ENCODE measurements at regions not wholly inside any gene's neighbourhood (a gene's known extent, or its start where the extent isn't known, plus 50 kb on each side); places are given as distances from the start of the nearest gene placed in this dataset.

DNA sequence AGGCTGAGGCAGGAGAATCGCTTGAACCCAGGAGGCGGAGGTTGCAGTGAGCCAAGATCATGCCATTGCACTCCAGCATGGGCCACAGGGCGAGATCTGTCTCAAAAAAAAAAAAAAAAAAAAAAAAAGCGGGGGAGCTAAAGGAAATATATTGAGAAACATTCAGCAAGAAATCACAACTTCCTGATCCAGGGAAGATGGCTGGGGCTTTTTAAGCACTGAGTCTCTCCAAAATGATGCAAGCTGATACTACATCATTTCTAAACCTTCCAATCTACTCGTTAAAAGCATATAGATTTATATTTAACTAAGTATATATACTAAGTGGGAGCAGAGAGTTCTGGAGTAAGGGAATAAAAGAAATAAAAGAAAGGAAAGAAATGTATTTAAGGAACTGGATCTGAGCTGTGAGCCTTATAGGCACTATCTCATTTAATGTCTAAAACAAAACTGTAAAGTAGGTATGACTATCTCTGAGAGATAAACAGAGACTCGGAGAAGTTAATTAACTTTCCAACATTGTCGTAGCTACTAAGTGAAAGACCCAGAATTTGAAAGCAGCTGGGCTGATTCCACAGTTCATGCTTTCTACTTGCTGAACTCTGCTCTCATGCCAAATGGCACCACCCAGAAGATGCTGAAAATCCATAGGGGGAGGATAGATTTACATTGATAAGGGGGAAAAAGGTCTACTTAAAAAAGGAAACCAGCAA is 215.0 kb upstream of the MARCKS start:
- DNase-seq (ENCODE audit: low read depth): no peak

DNA sequence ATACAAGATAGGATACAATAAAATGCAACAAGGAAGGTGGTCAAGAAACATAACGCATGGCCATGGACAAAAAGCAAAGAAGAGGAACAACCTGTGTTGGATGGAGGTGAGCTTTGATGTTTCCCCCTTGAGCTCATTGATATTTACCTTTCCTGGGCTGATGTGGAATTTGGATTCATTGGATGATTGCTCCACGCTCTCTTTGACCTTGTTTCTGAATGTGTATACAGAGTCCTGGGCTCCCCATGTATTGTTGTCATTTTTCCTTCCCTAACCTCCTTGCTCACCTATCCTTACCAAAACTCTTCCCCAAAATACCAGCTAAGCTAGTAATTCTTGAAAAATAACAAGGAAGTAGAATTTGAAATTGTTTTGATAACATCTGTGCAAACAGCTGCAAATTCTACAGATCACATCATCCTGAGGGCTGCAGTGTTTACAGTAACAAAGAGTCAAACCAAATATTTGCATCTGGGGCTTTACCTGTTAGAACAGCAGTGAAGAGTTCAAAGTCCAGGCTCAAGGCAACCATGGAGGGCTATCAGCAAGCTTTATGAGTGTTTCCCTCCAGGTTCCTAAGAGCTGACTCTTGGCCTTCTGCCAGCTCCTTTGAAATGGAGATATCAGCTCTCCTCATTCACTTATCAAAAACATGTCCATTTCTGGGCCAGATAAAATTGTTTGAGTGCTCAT is 214.3 kb upstream of the MARCKS start:
- no peak for DNase-seq (ENCODE audit: low read depth)

- DNase-seq (ENCODE audit: low read depth): no peak
Measured at GRCh38 chr6:113643407-113643770, 213.8 kb upstream of the MARCKS start.

- DNase-seq (ENCODE audit: low read depth): peak; percentile 96
Measured at GRCh38 chr6:113644861-113645575, 212.1 kb upstream of the MARCKS start.

DNA sequence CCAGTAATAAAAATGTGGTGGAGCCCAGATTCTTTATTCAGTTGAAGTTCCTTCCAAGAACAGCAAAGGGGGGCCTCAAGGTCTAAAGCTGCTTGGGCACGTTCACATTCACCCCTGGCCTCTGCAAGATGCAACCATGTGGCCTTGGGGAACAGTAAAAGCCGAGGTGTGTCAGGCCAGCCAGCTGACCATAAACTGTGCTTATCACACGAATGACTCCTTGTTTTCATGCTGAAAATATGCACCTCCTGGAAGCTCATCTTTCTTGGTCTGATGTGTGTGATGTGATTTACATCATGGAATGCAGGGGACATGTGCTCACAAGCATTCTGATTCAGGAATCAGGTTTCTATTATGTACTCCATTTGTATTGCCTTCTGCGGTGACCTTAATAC is 211.6 kb upstream of the MARCKS start:
- peak; percentile 46 for DNase-seq (ENCODE audit: low read depth)

- no peak for DNase-seq (ENCODE audit: low read depth)
Measured at GRCh38 chr6:113645986-113646385, 211.2 kb upstream of the MARCKS start.

DNA sequence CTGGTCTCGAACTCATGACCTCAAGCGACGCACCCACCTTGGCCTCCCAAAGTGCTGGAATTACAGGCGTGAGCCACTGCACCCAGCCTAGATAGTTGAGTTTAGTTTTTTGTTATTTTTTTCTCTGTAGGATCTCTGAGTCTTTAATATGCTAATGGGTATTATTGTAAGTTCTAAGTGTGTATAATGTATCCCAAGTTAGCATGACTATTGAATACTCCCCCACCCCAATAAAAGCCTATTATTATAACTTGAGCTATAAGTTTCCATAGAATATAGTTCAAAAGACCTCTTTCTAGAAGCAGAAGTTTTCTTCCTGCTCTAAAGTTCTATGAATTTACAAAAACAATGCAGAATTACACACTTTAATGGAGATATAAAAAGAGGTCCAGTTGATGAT is 210.4 kb upstream of the MARCKS start:
- DNase-seq (ENCODE audit: low read depth): no peak

GRCh38 chr6:113647143-113647889 is 209.8 kb upstream of the MARCKS start:
- no peak for DNase-seq (ENCODE audit: low read depth)

- no peak for DNase-seq (ENCODE audit: low read depth)
Measured at GRCh38 chr6:113648698-113649097, 208.4 kb upstream of the MARCKS start.

GRCh38 chr6:113649276-113649675 is 207.9 kb upstream of the MARCKS start:
- no peak for DNase-seq (ENCODE audit: low read depth)

DNA sequence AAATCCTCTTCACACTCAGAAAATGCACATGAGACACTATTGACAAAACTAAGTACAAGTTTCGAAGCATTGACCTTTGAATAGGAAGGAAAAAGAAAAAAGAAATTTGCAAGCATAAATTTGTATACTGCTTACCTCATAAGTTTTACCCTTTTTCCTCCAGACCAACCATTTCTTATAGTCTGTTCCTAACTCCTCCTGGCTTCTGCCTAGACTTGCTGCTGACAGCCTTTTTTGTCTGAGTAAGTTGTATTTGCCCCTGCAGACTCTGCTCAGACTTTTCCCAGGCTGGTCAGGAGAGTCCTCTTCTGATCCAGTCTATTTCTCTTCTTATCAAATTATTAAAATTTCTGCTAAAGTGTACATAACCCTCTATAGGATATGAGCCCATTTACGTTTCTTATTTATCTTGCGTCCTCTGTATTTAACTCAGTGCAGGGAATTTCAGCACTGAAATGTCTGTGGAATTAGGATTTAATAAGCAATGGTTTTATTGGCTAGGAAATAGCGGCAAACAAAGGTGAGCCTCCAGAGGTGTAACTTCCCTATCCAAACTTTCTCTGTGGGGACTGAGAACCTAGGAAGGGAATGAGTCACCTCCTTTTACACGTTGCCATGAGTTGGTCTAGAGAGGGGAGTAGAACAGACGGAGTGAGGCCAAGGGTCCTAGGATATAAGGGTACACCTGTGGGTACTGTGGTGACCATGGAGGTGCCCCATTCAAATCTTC is 207.1 kb upstream of the MARCKS start:
- DNase-seq (ENCODE audit: low read depth): no peak

GRCh38 chr6:113650610-113650979 is 206.6 kb upstream of the MARCKS start:
- DNase-seq (ENCODE audit: low read depth): no peak

- DNase-seq (ENCODE audit: low read depth): no peak
Measured at GRCh38 chr6:113651120-113651519, 206.0 kb upstream of the MARCKS start.

- no peak for DNase-seq (ENCODE audit: low read depth)
Measured at GRCh38 chr6:113651920-113652319, 205.2 kb upstream of the MARCKS start.

DNA sequence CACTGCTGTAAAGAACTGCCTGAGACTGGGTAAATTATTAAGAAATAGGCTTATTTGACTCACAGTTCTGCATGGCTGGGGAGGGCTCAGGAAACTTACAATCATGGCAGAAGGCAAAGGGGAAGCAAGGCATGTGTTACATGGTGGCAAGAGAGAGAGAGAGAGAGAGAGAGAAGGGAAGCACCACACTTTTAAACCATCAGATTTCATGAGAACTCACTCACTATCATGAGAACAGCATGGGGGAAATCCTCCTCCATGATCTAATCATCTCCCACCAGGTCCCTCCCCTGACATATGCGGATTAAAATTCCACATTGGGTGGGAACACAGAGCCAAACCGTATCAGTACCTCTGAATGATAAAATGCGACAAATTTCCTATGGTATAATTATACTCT is 203.9 kb upstream of the MARCKS start:
- DNase-seq (ENCODE audit: low read depth): no peak

GRCh38 chr6:113654396-113654795 is 202.7 kb upstream of the MARCKS start:
- DNase-seq (ENCODE audit: low read depth): peak; percentile 53

DNA sequence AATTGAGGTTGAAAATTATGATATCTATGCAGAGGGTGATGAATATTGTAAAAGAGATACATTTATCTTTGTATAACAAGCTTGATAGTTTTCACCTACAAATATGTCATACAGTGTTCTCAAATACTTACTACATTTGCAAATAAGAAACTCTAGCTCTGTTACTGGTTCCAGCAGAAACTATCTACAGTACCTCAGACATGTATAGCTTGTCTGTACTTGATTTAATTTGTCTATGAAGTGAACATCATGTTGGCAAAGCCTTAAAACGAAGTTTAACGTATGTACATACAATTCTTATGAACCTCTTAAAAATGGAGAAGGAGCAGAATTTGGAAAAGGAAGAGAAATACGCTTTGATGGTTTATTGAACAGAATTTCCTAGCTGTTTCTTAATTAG is 201.4 kb upstream of the MARCKS start:
- no peak for DNase-seq (ENCODE audit: low read depth)

- no peak for DNase-seq (ENCODE audit: low read depth)
Measured at GRCh38 chr6:113659762-113660404, 197.3 kb upstream of the MARCKS start.

GRCh38 chr6:113660819-113661218 is 196.3 kb upstream of the MARCKS start:
- DNase-seq (ENCODE audit: low read depth): no peak

GRCh38 chr6:113662093-113662665 is 195.0 kb upstream of the MARCKS start:
- DNase-seq (ENCODE audit: low read depth): no peak

Measured in stromal cell of bone marrow (primary cell).